GM12878 (cell line): ENCODE measurements at regions not wholly inside any gene's neighbourhood (a gene's known extent, or its start where the extent isn't known, plus 50 kb on each side); places are given as distances from the start of the nearest gene placed in this dataset.

Source experiments
- ATAC-seq: fragments of 200-7000 bp; cut with Tn5 transposase; 3 replicates; pipeline ENCODE4 v1.9.1; 2020; ENCODE audit warnings: mild to moderate bottlenecking, moderate library complexity
- BruUV-seq: library from RNA; stranded (reverse); fragments of 400-500 nt; replicated peaks from 2 replicates; lab custom pipeline; 2021; lab: Mats Ljungman, UMichigan
- CTCF ChIA-PET: fragments of 300-600 bp; sonication (Branson Sonifier 250); formaldehyde crosslinking; extraction: SDS; loops from one replicate; lab custom pipeline; 2021; ENCODE audit warnings: inconsistent platforms; lab: Yijun Ruan, JAX
- POLR2A ChIA-PET: fragments of 350-600 bp; formaldehyde crosslinking; extraction: SDS; loops from one replicate; lab custom pipeline; 2021; ENCODE audit warnings: inconsistent platforms; lab: Charles Lee
- RAD21 ChIA-PET: fragments of 300-600 bp; sonication (Branson Sonifier 250); formaldehyde crosslinking; loops from one replicate; lab custom pipeline; 2023; ENCODE audit warnings: antibody characterized with exemption; ENCODE audit not compliant: unreplicated experiment; lab: Charles Lee
- SMC1A ChIA-PET: fragments of 300-600 bp; sonication (Branson Sonifier 250); formaldehyde crosslinking; loops from one replicate; lab custom pipeline; 2023; ENCODE audit not compliant: unreplicated experiment, uncharacterized antibody; lab: Charles Lee
- DNase-seq: peaks from one replicate; pipeline ENCODE4 v3.0.0-alpha.2; 2011; ENCODE audit warnings: low read depth, low spot score
- FAIRE-seq: peaks from 3 replicates; lab custom pipeline; 2011; peaks lifted over from hg19 to GRCh38; lab: Jason Lieb, UNC
- H2AFZ ChIP-seq: 2 replicates; pipeline ENCODE4 v1.6.0; 2011; ENCODE audit warnings: low read depth, low read length, control low read depth; ENCODE audit not compliant: control insufficient read depth
- H3K27ac ChIP-seq: 2 replicates; pipeline ENCODE4 v1.5.1; 2011; ENCODE audit warnings: control low read depth; ENCODE audit not compliant: control insufficient read depth, insufficient read depth
- H3K27me3 ChIP-seq, 2 experiments: replicated peaks in 1 of 2; 2 replicates each; pipeline versions ENCODE4 v1.6.0 to v1.6.1; 2011; ENCODE audit warnings: low read length in 1 of 2; ENCODE audit not compliant: control insufficient read depth in 2 of 2, insufficient read depth in 2 of 2
- H3K36me3 ChIP-seq, 2 experiments: 2 replicates each; pipeline ENCODE4 v1.5.1; 2011; ENCODE audit warnings: low read length in 1 of 2; ENCODE audit not compliant: control insufficient read depth in 2 of 2, insufficient read depth in 2 of 2
- H3K4me1 ChIP-seq: 2 replicates; pipeline ENCODE4 v1.6.1; 2011; ENCODE audit warnings: mild to moderate bottlenecking, low read length, moderate library complexity, mixed read lengths; ENCODE audit not compliant: control insufficient read depth, insufficient read depth
- H3K4me2 ChIP-seq: 2 replicates; pipeline ENCODE4 v1.6.0; 2011; ENCODE audit warnings: control low read depth; ENCODE audit not compliant: control insufficient read depth, insufficient read depth
- H3K4me3 ChIP-seq: fragments of 200-600 bp; sonication (generic); 2 replicates; pipeline ENCODE4 v1.5.1; 2016
- H3K79me2 ChIP-seq: 2 replicates; pipeline ENCODE4 v1.6.0; 2011; ENCODE audit warnings: low read length; ENCODE audit not compliant: control insufficient read depth, insufficient read depth
- H3K9ac ChIP-seq: 2 replicates; pipeline ENCODE4 v1.8.0; 2011; ENCODE audit warnings: low read length, control low read depth, mixed read lengths; ENCODE audit not compliant: control insufficient read depth, insufficient read depth
- H3K9me3 ChIP-seq: replicated peaks from 3 replicates; pipeline ENCODE4 v1.5.1; 2011; ENCODE audit warnings: mild to moderate bottlenecking, low read length; ENCODE audit not compliant: control insufficient read depth, insufficient read depth
- H4K20me1 ChIP-seq: 2 replicates; pipeline ENCODE4 v1.6.0; 2011; ENCODE audit not compliant: control insufficient read depth, insufficient read depth
- ASH2L ChIP-seq: fragments of 300-600, 200-600 bp; sonication (generic); IDR thresholded peaks from 2 replicates; pipeline ENCODE4 v1.6.1; 2017; ENCODE audit warnings: low read depth, mild to moderate bottlenecking, borderline replicate concordance
- CBFB ChIP-seq: IDR thresholded peaks from 2 replicates; pipeline ENCODE4 v1.6.1; 2016; ENCODE audit warnings: antibody characterized with exemption, low read depth
- ETV6 ChIP-seq, 2 experiments: fragments of 450-650 bp in 1 of 2; IDR thresholded peaks in 1 of 2; conservative IDR thresholded peaks in 1 of 2; 2 replicates each; pipeline ENCODE4 v1.6.1; 2014; ENCODE audit warnings: antibody characterized with exemption in 1 of 2, borderline replicate concordance in 1 of 2, low read depth in 1 of 2, mild to moderate bottlenecking in 1 of 2, moderate library complexity in 1 of 2
- MTA3 ChIP-seq: IDR thresholded peaks from 2 replicates; pipeline ENCODE4 v1.6.1; 2012; ENCODE audit warnings: low read length, inconsistent platforms, borderline replicate concordance
- YBX1 ChIP-seq: fragments of 450-650 bp; IDR thresholded peaks from 2 replicates; pipeline ENCODE4 v1.6.1; 2016; ENCODE audit warnings: antibody characterized with exemption
- WGBS: methylation state at CpG from one replicate; pipeline ENCODE4 v1.1.6; 2016; ENCODE audit warnings: low lambda C conversion rate; ENCODE audit not compliant: insufficient replicate concordance, insufficient coverage; ENCODE audit errors: missing lambda C conversion rate; 5-methylcytosine and 5-hydroxymethylcytosine counted together
- in situ Hi-C: fragments of 300-500 bp; cut with MboI; formaldehyde crosslinking; loops from 9 replicates; pipeline ENCODE4 v1.14.3; 2018; ENCODE audit warnings: mixed read lengths
- intact Hi-C: fragments of 100-400 bp; cut with micrococcal nuclease; formaldehyde crosslinking; loops from one replicate; pipeline ENCODE4 v1.14.2; 2022; ENCODE audit not compliant: unreplicated experiment
- TF ChIP-seq, protein P1 (sequence below): IDR thresholded peaks from 2 replicates; pipeline ENCODE4 v1.6.1; 2011; ENCODE audit warnings: borderline replicate concordance, low read depth, mild to moderate bottlenecking, moderate library complexity, low read length; ENCODE audit not compliant: insufficient read depth, poor library complexity, severe bottlenecking
- TF ChIP-seq, protein P2 (sequence below): fragments of 450-650 bp; IDR thresholded peaks from 2 replicates; pipeline ENCODE4 v1.6.1; 2017; ENCODE audit warnings: mild to moderate bottlenecking, moderate library complexity
- TF ChIP-seq, protein P3 (sequence below): IDR thresholded peaks from 2 replicates; pipeline ENCODE4 v1.6.1; 2012; ENCODE audit warnings: improper control_type of control experiment, low read depth, low read length; ENCODE audit not compliant: insufficient replicate concordance

DNA sequence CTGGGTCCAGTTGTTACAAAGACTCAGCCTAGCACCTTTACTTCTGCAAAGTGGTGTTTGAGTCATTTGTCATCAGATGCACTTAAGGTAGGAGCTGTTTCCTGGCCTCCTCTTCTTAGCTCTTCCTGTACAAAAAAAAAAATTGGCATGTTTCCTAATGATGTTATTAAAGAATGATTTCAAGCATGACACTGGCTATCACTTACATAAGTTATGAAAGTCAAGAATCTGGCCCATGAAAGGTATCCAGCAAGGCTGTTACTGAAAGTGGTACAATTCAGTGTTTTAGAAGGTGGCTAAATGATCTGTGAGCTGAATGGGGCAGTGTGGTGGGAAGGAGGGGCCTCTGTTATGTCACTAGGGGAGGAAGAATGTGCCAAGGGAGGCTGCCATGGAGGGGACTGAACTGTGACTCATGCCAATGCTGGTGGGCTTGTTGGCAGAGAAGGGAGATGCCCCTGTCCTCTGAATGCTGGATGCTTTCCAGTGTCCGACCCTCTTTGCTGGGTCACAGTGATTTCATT is 175.1 kb upstream of the MAP1B start:
- RAD21 ChIA-PET = no interaction called here
- no peak for ATAC-seq

More for the DNA sequence above, 175.1 kb upstream of the MAP1B start:
- Histone ChIP-seq H2AFZ (no peak overlapping the region), H3K4me2 (no peak overlapping the region), H3K27me3 (no peaks in the 10 kb centered on the region), H3K79me2 (no peaks in the 10 kb centered on the region), H4K20me1 (no peaks in the 10 kb centered on the region), H3K4me1 (no peaks in the 10 kb centered on the region), H3K27ac (no peak overlapping the region), H3K4me3 (no peak overlapping the region), H3K9me3 (no peaks in the 10 kb centered on the region), H3K36me3 (no peaks in the 10 kb centered on the region), H3K9ac (no peak overlapping the region)
- TF ChIP-seq ASH2L (no peak), ETV6 (conservative IDR thresholded peaks at IDR 0.05 in 1 of 2, IDR thresholded peaks at IDR 0.05 in 1 of 2; ENCODE audit: borderline replicate concordance in 1 of 2, low read depth in 1 of 2) (no peak), MTA3 (no peak), CBFB (no peak), YBX1 (no peak)
- TF ChIP-seq, protein P1, sequence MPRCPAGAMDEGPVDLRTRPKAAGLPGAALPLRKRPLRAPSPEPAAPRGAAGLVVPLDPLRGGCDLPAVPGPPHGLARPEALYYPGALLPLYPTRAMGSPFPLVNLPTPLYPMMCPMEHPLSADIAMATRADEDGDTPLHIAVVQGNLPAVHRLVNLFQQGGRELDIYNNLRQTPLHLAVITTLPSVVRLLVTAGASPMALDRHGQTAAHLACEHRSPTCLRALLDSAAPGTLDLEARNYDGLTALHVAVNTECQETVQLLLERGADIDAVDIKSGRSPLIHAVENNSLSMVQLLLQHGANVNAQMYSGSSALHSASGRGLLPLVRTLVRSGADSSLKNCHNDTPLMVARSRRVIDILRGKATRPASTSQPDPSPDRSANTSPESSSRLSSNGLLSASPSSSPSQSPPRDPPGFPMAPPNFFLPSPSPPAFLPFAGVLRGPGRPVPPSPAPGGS = no peak
- TF ChIP-seq, protein P2, sequence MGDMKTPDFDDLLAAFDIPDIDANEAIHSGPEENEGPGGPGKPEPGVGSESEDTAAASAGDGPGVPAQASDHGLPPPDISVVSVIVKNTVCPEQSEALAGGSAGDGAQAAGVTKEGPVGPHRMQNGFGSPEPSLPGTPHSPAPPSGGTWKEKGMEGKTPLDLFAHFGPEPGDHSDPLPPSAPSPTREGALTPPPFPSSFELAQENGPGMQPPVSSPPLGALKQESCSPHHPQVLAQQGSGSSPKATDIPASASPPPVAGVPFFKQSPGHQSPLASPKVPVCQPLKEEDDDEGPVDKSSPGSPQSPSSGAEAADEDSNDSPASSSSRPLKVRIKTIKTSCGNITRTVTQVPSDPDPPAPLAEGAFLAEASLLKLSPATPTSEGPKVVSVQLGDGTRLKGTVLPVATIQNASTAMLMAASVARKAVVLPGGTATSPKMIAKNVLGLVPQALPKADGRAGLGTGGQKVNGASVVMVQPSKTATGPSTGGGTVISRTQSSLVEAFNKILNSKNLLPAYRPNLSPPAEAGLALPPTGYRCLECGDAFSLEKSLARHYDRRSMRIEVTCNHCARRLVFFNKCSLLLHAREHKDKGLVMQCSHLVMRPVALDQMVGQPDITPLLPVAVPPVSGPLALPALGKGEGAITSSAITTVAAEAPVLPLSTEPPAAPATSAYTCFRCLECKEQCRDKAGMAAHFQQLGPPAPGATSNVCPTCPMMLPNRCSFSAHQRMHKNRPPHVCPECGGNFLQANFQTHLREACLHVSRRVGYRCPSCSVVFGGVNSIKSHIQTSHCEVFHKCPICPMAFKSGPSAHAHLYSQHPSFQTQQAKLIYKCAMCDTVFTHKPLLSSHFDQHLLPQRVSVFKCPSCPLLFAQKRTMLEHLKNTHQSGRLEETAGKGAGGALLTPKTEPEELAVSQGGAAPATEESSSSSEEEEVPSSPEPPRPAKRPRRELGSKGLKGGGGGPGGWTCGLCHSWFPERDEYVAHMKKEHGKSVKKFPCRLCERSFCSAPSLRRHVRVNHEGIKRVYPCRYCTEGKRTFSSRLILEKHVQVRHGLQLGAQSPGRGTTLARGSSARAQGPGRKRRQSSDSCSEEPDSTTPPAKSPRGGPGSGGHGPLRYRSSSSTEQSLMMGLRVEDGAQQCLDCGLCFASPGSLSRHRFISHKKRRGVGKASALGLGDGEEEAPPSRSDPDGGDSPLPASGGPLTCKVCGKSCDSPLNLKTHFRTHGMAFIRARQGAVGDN = no peak
- TF ChIP-seq, protein P3, sequence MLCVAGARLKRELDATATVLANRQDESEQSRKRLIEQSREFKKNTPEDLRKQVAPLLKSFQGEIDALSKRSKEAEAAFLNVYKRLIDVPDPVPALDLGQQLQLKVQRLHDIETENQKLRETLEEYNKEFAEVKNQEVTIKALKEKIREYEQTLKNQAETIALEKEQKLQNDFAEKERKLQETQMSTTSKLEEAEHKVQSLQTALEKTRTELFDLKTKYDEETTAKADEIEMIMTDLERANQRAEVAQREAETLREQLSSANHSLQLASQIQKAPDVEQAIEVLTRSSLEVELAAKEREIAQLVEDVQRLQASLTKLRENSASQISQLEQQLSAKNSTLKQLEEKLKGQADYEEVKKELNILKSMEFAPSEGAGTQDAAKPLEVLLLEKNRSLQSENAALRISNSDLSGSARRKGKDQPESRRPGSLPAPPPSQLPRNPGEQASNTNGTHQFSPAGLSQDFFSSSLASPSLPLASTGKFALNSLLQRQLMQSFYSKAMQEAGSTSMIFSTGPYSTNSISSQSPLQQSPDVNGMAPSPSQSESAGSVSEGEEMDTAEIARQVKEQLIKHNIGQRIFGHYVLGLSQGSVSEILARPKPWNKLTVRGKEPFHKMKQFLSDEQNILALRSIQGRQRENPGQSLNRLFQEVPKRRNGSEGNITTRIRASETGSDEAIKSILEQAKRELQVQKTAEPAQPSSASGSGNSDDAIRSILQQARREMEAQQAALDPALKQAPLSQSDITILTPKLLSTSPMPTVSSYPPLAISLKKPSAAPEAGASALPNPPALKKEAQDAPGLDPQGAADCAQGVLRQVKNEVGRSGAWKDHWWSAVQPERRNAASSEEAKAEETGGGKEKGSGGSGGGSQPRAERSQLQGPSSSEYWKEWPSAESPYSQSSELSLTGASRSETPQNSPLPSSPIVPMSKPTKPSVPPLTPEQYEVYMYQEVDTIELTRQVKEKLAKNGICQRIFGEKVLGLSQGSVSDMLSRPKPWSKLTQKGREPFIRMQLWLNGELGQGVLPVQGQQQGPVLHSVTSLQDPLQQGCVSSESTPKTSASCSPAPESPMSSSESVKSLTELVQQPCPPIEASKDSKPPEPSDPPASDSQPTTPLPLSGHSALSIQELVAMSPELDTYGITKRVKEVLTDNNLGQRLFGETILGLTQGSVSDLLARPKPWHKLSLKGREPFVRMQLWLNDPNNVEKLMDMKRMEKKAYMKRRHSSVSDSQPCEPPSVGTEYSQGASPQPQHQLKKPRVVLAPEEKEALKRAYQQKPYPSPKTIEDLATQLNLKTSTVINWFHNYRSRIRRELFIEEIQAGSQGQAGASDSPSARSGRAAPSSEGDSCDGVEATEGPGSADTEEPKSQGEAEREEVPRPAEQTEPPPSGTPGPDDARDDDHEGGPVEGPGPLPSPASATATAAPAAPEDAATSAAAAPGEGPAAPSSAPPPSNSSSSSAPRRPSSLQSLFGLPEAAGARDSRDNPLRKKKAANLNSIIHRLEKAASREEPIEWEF = no peak
- SMC1A ChIA-PET = no interaction called here
- intact Hi-C loops (no loop called here), in situ Hi-C loops (no loop called here)
- POLR2A ChIA-PET = no interaction called here
- 5% methylated on average over 1 of the region's 1 CpG for WGBS
- DNase-seq (no peak), FAIRE-seq (no peak)
- CTCF ChIA-PET = interaction anchor here (0.6 kb wide), 1 partner anchor 678 kb away, joined by 3 read pairs; no protein-coding TSS in a partner anchor
- no TSS peak for BruUV-seq
